Liver (tissue), 8 donors: ENCODE measurements at regions not wholly inside any gene's neighbourhood (a gene's known extent, or its start where the extent isn't known, plus 50 kb on each side); places are given as distances from the start of the nearest gene placed in this dataset.

Experiments
- DNase-seq: peaks from one replicate; pipeline ENCODE4 v3.0.0-alpha.2; 2017; ENCODE audit warnings: low spot score
- H3K27ac ChIP-seq, 2 donors: one replicate each; pipeline ENCODE4 v1.7.0; 2013; ENCODE audit warnings: inconsistent platforms in 2 of 2, low read length in 2 of 2, control low read depth in 1 of 2, low read depth in 1 of 2, mild to moderate bottlenecking in 1 of 2
- H3K27me3 ChIP-seq, 4 donors: one replicate each; pipeline versions ENCODE4 v1.6.1 to v1.7.0; 2013; ENCODE audit warnings: low read length in 3 of 4, inconsistent platforms in 1 of 4, mild to moderate bottlenecking in 1 of 4, moderate library complexity in 1 of 4; ENCODE audit not compliant: control insufficient read depth in 4 of 4, insufficient read depth in 4 of 4
- H3K36me3 ChIP-seq, 4 donors: one replicate each; pipeline versions ENCODE4 v1.6.1 to v1.7.0; 2013; ENCODE audit warnings: low read length in 3 of 4, mild to moderate bottlenecking in 3 of 4, low read depth in 1 of 4, moderate library complexity in 1 of 4; ENCODE audit not compliant: control insufficient read depth in 4 of 4, insufficient read depth in 3 of 4
- H3K4me1 ChIP-seq, 4 donors: one replicate each; pipeline versions ENCODE4 v1.6.1 to v1.7.0; 2013; ENCODE audit warnings: low read length in 3 of 4, mild to moderate bottlenecking in 3 of 4, moderate library complexity in 1 of 4; ENCODE audit not compliant: control insufficient read depth in 4 of 4, insufficient read depth in 4 of 4
- H3K4me3 ChIP-seq, 3 donors: one replicate each; pipeline versions ENCODE4 v1.6.1 to v1.7.0; 2013; ENCODE audit warnings: low read length in 3 of 3, control low read depth in 1 of 3, low read depth in 1 of 3, mild to moderate bottlenecking in 1 of 3
- H3K9ac ChIP-seq, 2 donors: one replicate each; pipeline ENCODE4 v1.7.0; 2013; ENCODE audit warnings: low read length in 2 of 2, mild to moderate bottlenecking in 2 of 2, moderate library complexity in 2 of 2, control low read depth in 1 of 2, low read depth in 1 of 2
- H3K9me3 ChIP-seq, 4 donors: one replicate each; pipeline versions ENCODE4 v1.6.1 to v1.7.0; 2013; ENCODE audit warnings: low read length in 3 of 4; ENCODE audit not compliant: control insufficient read depth in 4 of 4
- EGR1 ChIP-seq, 2 donors: IDR thresholded peaks; 2 replicates each; pipeline ENCODE4 v1.6.1; 2016 to 2018; ENCODE audit warnings: antibody characterized with exemption in 2 of 2, low read depth in 2 of 2
- FOXA1 ChIP-seq: IDR thresholded peaks from 2 replicates; pipeline ENCODE4 v1.6.1; 2016; ENCODE audit warnings: antibody characterized with exemption
- FOXA2 ChIP-seq: IDR thresholded peaks from 2 replicates; pipeline ENCODE4 v1.6.1; 2016; ENCODE audit warnings: antibody characterized with exemption
- GABPA ChIP-seq, 2 donors: IDR thresholded peaks in 1 of 2; conservative IDR thresholded peaks in 1 of 2; 2 replicates each; pipeline ENCODE4 v1.6.1; 2016; ENCODE audit warnings: antibody characterized with exemption in 2 of 2, mild to moderate bottlenecking in 1 of 2, moderate library complexity in 1 of 2
- HNF4A ChIP-seq, 2 donors: conservative IDR thresholded peaks; 2 replicates each; pipeline ENCODE4 v1.6.1; 2016; ENCODE audit warnings: antibody characterized with exemption in 2 of 2, mild to moderate bottlenecking in 2 of 2
- HNF4G ChIP-seq: IDR thresholded peaks from 2 replicates; pipeline ENCODE4 v1.6.1; 2016; ENCODE audit warnings: antibody characterized with exemption
- JUND ChIP-seq, 2 donors: IDR thresholded peaks; 2 replicates each; pipeline ENCODE4 v1.6.1; 2016; ENCODE audit warnings: antibody characterized with exemption in 2 of 2
- NR2F2 ChIP-seq: IDR thresholded peaks from 2 replicates; pipeline ENCODE4 v1.6.1; 2016; ENCODE audit warnings: antibody characterized with exemption
- RAD21 ChIP-seq, 2 donors: IDR thresholded peaks; 2 replicates each; pipeline ENCODE4 v1.6.1; 2016; ENCODE audit warnings: antibody characterized with exemption in 2 of 2, mild to moderate bottlenecking in 2 of 2
- RXRA ChIP-seq, 2 donors: IDR thresholded peaks; 2 replicates each; pipeline ENCODE4 v1.6.1; 2017 to 2018; ENCODE audit warnings: antibody characterized with exemption in 2 of 2, mild to moderate bottlenecking in 1 of 2
- SP1 ChIP-seq: IDR thresholded peaks from 2 replicates; pipeline ENCODE4 v1.6.1; 2018; ENCODE audit warnings: antibody characterized with exemption, mild to moderate bottlenecking
- TAF1 ChIP-seq: conservative IDR thresholded peaks from 2 replicates; pipeline ENCODE4 v1.6.1; 2016; ENCODE audit warnings: antibody characterized with exemption, mild to moderate bottlenecking
- YY1 ChIP-seq: IDR thresholded peaks from 2 replicates; pipeline ENCODE4 v1.6.1; 2016; ENCODE audit warnings: antibody characterized with exemption, mild to moderate bottlenecking
- WGBS: extraction: QIAGEN DNeasy Blood & Tissue Kit; methylation state at CpG from one replicate; pipeline ENCODE4 v1.1.7; 2013; 5-methylcytosine and 5-hydroxymethylcytosine counted together
- TF ChIP-seq, protein P1 (sequence below): IDR thresholded peaks from 2 replicates; pipeline ENCODE4 v1.6.1; 2016; ENCODE audit warnings: antibody characterized with exemption, mild to moderate bottlenecking
- TF ChIP-seq, protein P2 (sequence below): IDR thresholded peaks from 2 replicates; pipeline ENCODE4 v1.6.1; 2016; ENCODE audit warnings: antibody characterized with exemption
- TF ChIP-seq, protein P3 (sequence below): IDR thresholded peaks from 2 replicates; pipeline ENCODE4 v1.6.1; 2016; ENCODE audit warnings: antibody characterized with exemption
- TF ChIP-seq, protein P4 (sequence below): fragments of 150-350 bp; IDR thresholded peaks from 2 replicates; pipeline ENCODE4 v1.5.1; 2017; ENCODE audit warnings: improper control_type of control experiment, low read depth, low read length; ENCODE audit not compliant: missing input control
- TF ChIP-seq, protein P5 (sequence below): IDR thresholded peaks from 2 replicates; pipeline ENCODE4 v1.6.1; 2016; ENCODE audit warnings: antibody characterized with exemption
- donor health status: healthy.
- donor health status: healthy.
- donor health status: healthy.
- donor health status: healthy.
- donor health status: healthy.

DNA sequence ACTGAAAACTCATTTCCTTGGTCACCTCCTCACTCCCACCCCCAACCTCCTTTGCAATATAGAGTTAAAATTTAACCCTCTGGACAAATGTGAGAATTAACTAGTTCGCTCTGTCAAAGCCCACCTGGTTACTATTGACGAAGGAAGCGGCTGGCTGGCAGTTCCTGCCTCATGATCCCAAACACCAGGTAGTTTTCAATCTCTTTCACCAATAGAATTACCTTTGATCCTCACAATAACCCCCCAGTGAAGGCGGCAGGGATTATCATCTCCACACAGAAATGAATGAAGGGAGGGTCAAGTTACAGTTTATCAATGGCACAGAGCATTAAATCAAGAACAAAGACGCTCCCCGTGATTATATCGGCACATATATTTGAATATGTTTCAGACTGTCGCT, 65.7 kb upstream of the TTC29 start:
- H3K27ac ChIP-seq: no peak overlapping the region
- TF ChIP-seq, protein P1, sequence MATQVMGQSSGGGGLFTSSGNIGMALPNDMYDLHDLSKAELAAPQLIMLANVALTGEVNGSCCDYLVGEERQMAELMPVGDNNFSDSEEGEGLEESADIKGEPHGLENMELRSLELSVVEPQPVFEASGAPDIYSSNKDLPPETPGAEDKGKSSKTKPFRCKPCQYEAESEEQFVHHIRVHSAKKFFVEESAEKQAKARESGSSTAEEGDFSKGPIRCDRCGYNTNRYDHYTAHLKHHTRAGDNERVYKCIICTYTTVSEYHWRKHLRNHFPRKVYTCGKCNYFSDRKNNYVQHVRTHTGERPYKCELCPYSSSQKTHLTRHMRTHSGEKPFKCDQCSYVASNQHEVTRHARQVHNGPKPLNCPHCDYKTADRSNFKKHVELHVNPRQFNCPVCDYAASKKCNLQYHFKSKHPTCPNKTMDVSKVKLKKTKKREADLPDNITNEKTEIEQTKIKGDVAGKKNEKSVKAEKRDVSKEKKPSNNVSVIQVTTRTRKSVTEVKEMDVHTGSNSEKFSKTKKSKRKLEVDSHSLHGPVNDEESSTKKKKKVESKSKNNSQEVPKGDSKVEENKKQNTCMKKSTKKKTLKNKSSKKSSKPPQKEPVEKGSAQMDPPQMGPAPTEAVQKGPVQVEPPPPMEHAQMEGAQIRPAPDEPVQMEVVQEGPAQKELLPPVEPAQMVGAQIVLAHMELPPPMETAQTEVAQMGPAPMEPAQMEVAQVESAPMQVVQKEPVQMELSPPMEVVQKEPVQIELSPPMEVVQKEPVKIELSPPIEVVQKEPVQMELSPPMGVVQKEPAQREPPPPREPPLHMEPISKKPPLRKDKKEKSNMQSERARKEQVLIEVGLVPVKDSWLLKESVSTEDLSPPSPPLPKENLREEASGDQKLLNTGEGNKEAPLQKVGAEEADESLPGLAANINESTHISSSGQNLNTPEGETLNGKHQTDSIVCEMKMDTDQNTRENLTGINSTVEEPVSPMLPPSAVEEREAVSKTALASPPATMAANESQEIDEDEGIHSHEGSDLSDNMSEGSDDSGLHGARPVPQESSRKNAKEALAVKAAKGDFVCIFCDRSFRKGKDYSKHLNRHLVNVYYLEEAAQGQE: no peak
- no peak for TF ChIP-seq RAD21 (IDR thresholded peaks at IDR 0.05)
- TF ChIP-seq RXRA (IDR thresholded peaks at IDR 0.05): no peak
- no peak for TF ChIP-seq TAF1
- TF ChIP-seq, protein P2, sequence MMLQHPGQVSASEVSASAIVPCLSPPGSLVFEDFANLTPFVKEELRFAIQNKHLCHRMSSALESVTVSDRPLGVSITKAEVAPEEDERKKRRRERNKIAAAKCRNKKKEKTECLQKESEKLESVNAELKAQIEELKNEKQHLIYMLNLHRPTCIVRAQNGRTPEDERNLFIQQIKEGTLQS: no peak
- TF ChIP-seq, protein P3, sequence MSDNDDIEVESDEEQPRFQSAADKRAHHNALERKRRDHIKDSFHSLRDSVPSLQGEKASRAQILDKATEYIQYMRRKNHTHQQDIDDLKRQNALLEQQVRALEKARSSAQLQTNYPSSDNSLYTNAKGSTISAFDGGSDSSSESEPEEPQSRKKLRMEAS: no peak
- TF ChIP-seq EGR1 (IDR thresholded peaks at IDR 0.05; ENCODE audit: low read depth in 2 of 2): no peak
- TF ChIP-seq, protein P4, sequence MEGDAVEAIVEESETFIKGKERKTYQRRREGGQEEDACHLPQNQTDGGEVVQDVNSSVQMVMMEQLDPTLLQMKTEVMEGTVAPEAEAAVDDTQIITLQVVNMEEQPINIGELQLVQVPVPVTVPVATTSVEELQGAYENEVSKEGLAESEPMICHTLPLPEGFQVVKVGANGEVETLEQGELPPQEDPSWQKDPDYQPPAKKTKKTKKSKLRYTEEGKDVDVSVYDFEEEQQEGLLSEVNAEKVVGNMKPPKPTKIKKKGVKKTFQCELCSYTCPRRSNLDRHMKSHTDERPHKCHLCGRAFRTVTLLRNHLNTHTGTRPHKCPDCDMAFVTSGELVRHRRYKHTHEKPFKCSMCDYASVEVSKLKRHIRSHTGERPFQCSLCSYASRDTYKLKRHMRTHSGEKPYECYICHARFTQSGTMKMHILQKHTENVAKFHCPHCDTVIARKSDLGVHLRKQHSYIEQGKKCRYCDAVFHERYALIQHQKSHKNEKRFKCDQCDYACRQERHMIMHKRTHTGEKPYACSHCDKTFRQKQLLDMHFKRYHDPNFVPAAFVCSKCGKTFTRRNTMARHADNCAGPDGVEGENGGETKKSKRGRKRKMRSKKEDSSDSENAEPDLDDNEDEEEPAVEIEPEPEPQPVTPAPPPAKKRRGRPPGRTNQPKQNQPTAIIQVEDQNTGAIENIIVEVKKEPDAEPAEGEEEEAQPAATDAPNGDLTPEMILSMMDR: no peak
- TF ChIP-seq FOXA1: no peak
- TF ChIP-seq HNF4A (conservative IDR thresholded peaks at IDR 0.05): no peak
- no peak for TF ChIP-seq YY1
- no peak for TF ChIP-seq JUND (IDR thresholded peaks at IDR 0.05)
- TF ChIP-seq SP1: no peak
- TF ChIP-seq GABPA (IDR thresholded peaks at IDR 0.05 in 1 of 2, conservative IDR thresholded peaks at IDR 0.05 in 1 of 2): no peak
- no peak for TF ChIP-seq HNF4G
- TF ChIP-seq, protein P5, sequence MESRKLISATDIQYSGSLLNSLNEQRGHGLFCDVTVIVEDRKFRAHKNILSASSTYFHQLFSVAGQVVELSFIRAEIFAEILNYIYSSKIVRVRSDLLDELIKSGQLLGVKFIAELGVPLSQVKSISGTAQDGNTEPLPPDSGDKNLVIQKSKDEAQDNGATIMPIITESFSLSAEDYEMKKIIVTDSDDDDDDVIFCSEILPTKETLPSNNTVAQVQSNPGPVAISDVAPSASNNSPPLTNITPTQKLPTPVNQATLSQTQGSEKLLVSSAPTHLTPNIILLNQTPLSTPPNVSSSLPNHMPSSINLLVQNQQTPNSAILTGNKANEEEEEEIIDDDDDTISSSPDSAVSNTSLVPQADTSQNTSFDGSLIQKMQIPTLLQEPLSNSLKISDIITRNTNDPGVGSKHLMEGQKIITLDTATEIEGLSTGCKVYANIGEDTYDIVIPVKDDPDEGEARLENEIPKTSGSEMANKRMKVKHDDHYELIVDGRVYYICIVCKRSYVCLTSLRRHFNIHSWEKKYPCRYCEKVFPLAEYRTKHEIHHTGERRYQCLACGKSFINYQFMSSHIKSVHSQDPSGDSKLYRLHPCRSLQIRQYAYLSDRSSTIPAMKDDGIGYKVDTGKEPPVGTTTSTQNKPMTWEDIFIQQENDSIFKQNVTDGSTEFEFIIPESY: no peak
- TF ChIP-seq NR2F2: no peak
- TF ChIP-seq FOXA2: no peak
- no peak overlapping the region for H3K4me3 ChIP-seq
- no peaks in the 10 kb centered on the region for H3K4me1 ChIP-seq
- no peak for DNase-seq
- H3K27me3 ChIP-seq: peaks cover 0 to 8% (median 2%) of the 10 kb centered on the region in 4 donors
- H3K36me3 ChIP-seq: no peaks in the 10 kb centered on the region
- 42% methylated on average over 8 of the region's 8 CpGs for WGBS
- H3K9me3 ChIP-seq: no peaks in the 10 kb centered on the region
- no peak overlapping the region for H3K9ac ChIP-seq
